Fibroblast of skin of right quadriceps (primary cell): ENCODE measurements at regions not wholly inside any gene's neighbourhood (a gene's known extent, or its start where the extent isn't known, plus 50 kb on each side); places are given as distances from the start of the nearest gene placed in this dataset.
"Not testable (repeated sequence)": the region's sequence is repeated elsewhere in the genome, so short reads cannot be mapped to it uniquely, and the experiment has no call there.

Source experiments
- DNase-seq: peaks from one replicate; pipeline ENCODE4 v3.0.0-alpha.2; 2013

DNA sequence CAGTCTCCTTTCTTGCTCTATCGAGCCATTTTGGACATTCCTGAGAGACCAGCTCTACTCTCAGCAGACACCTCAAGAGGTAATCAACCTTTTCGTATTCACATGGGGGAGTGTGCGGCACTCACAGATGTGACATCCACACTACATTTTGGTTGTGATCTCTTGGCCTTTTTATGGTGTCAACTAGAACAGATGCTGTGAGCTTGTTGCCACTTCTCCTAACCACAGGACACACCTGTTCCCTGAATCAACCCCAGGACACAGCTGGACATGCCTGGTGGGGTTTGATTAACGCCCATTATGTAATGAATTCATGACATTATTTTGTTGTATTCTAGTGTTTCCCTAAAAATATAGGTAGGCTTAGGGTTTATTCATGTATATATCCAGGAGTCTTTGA, 1143.6 kb downstream of the TMEM121 start:
- no peak for DNase-seq

DNA sequence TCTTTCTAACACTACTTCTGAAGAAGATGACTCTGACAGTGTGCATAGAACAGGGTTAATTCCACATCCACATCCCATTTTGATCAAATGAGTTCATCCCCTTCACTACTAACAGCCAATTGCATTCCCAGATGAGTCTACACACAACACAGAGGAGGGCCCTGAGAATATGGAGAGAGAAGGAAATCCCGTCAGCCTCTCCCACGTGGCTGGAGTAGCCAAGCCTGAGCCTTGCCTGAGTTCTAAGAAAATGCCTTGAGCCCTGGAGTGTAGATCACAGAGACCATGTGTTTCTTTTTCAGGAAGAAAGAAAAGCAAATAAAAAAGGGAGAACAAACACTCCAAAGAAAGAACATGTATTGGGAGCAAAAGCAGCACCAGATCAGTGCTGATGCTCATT, 1147.7 kb downstream of the TMEM121 start:
- not testable (repeated sequence) for DNase-seq

DNA sequence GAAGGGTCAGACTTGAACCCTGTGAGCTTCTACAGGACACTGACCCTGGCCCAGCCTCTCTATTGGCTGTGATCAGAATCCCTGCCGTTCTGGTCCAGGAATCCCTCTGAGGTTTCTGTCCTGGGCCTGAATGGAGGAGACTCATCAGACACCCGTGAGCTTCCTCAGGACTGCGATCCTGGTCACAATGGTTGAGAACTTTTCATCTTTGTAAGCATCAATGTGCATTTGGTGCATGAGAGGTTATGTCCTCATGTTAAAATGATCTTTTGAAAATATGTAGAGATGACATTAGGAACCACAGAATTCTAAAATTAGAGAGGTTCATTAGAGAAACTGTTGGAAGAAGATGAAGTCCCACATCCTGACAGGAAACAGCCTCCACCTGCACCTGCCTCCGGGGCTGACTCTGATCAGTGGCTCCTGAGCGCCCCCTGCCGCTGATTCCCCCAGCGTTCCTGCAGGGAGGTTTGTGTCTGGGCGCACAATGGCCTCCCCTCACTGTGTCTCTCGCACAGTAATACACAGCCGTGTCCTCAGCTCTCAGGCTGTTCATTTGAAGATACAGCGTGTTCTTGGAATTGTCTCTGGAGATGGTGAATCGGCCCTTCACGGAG, 1148.2 kb downstream of the TMEM121 start:
- not testable (repeated sequence) for DNase-seq

DNA sequence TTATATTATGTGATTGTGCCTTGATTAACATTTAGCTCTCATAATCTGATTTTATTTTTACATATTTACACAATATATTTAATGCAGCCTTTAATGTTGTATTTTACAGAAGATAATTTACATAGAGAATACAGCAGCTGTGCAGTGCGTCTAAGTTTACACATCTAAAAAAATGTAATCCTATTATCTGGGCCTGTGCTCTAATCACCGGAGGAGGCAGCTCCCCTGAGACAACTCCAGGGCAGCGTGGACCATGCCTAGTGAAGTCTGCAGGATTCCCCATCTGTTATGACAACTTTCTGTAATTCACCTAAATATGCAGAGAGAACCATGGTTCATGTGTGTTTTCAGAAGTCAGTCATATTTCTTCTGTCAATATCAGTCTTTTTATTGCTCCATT, 1149.3 kb downstream of the TMEM121 start:
- not testable (repeated sequence) for DNase-seq

DNA sequence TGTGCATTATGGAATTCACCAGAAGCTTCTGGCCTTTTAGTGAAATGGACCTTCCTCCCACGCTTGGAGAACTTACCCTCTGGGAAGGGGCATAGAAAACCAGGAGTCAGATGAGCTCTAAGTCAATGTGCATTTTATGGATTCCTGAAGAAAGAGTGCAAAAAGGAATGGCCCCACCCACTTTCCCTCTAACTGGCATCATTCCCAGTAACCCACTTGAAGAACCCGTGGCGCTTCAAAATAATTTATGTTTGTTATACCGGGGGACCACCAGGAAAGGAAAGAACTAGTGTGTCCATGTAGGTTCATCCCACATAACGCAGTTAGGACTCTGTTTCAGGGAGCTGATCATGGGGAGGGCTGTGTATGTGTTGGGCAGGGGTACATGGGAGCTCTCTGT, 1153.4 kb downstream of the TMEM121 start:
- no peak for DNase-seq

DNA sequence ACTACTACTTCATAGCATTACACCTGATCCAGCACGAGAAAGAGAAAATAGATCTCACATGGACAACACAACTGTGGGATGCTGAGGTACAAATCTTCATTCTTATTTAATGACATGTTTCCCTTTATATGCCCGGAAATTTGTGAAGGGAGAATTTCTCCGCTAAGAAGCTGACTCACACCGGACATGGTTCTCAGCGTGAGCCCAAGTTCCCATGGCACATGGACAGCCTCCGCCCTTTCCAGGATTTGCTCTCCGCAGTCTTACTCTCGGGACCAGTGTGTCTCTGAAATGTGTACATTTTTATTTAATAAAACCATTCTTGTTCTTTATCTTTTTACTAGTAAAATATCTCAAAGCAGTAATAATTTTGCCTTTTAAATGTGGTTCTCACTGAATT, 1154.8 kb downstream of the TMEM121 start:
- no peak for DNase-seq

DNA sequence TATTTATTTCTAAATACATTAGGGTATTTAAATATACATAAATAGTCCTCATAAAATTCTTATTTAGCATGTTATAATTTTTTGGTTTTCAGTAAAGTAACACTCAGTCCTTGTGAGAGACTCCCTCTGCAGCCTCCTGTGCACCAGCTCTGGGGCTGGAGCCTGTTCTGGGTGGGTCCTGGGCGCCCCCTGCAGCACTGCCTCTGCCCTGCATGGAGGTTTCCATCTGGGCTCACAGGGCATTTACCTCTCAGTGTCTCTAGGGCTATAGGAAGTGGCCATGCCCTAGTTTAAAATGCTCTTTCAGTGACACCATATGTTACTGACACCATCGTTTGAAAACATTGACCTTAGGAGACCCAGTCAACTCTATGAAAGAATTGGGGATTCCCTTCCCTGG, 1155.2 kb downstream of the TMEM121 start:
- DNase-seq, result no peak

DNA sequence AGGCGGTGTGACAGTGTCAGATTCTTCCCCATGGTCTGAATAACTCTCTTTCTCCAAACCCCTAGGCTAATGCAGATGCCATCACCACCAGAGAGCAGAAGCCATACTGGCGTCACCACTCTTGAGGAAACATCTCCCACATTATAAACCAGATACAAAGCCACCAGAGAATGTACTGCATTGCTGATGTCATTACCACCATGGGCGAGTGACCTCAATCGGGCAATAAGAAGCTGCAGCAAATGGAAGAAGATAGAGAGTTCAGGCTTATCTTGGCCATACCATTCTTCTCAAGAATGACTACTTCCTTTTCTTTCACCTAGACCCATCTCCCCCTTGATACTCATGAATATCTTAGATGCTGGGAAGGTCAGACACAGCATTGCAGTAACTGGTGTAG, 1157.2 kb downstream of the TMEM121 start:
- DNase-seq, result no peak

DNA sequence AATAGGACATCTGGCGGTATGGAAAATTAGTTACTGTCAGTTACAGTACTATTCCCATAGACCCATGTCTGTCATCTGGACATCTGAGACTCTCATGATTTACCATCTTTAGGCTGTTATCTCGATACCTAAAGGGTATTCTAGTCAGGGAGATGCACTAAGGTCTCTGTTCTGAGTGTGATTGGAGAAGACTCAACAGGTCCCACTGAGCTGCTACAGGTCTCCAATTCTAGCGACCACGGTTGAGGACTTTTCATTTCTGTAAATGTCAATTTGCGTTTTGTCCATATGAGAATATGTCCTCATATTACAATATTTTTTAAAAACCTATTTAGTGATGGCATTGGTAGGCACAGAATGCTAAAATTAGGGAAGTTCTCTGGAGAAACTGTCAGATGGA, 1160.2 kb downstream of the TMEM121 start:
- no peak for DNase-seq

DNA sequence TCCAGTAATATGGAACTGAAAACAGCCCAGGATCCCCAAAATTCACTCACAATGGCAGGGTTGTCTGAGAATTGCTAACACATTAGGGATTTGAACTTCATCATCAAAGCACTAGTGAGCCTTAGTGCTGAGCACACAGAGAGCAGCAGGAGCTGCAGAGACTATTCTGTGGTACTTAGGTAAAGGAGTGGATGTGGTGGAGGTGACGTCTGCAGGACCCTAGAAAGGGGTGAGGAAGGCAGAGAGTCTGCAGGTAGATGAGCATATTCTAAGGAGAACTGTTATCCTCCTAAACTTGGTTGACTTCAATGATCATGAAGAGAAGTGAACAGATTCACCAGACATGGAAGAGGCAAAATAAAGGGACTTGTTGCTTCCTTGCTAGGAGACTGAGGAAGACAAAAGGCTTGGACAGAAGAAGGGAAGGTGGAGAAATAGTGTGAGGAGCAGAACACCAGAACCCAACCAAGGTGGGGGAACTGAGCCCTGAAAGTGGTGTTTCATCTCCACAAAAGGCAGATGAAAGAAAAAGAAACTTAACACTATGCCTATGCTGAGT, 1164.0 kb downstream of the TMEM121 start:
- DNase-seq, result no peak

DNA sequence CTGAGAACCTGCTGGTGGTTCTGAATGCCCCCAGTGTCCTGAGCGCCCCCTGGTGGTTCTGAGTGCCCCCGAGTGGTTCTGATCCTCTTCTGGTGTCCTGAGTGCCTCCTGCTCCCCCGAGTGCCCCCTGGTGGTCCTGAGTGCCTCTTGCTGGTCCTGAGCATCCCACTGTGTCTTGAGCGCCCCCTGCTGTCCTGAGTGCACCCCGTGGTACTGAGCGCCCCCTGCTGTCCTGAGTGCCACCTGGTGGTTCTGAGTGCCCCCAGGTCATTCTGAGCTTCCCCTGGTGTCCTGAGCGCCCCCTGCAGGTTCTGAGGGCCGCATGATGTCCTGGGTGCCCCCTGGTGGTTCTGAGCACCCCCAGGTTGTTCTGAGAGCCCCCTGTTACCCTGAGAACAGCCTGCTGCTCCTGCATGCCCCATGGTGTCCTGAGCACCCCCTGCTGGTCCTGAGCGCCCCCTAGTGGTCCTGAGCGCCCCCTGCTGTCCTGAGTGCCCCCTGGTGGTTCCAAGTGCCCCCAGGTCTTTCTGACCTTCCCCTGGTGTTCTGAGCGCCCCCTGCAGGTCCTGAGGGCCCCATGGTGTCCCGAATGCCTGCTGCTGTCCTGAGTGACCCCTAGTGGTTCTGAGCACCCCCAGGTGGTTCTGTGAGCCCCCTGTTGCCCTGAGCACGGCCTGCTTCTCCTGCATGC, 1165.4 kb downstream of the TMEM121 start:
- no peak for DNase-seq

DNA sequence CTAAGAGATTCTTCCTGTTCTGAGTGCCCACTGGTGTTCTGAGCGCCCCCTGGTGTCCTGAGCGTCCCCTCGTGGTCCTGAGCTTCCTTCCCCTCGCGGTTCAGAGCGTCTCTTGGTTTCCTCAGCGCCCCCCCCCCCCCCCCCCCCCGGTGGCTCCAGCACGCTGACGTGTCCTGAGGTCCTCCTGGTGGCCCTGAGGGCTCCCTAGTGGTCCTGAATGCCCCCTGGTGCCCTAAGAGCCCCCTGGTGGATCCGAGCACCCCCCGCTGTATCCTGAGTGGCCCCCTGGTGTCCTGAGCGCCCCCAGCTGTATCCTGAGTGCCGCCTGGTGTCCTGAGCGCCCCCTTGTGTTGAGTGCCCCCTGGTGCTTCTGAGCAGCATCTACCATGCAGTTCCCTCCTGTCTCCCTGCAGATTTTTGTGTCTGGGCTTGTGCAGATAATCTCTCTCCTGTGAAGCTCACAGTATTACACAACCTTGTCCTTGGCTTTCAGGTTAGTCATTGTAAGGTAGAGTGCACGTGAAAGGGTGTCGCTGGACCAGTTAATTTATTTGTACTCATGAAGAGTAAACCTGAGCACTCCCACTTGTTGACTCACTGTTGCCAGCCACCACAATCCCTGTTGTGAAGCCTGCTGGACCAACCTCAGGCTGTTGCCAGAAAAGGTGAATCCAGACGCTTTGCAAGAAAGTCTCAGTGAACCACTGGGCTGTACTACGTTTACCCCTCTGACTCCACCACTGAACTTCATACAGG, 1168.4 kb downstream of the TMEM121 start:
- no peak for DNase-seq

DNA sequence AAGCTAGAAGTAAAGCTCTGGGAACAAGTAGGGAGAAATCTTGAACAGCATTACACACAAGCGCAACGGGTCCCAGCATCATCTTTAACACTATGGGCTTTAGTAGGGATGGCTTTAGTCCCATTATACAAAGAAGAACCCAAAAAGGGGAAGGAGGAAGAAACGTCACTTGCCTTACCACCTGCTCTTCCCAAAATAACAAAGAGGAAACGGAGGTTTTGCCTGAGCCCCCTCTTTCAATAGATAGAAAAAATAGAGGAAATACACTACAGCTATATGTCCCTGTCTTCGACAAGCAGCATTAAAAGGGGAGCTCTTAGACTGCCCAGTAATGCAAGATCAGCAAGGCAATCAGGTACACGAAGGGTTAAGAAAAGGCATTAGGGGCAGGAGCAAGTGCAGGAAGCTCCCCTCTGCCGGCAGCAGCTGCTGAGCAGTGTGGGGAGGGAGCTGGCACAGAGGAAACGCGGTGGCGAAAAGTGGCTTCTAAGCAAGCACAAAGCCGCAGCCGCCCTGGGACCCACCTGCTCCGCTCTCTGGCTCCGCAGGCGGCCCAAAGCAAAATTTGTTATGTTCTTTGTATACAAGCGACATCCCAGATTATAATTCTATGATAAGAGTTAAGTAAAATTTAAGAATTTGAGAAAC, 1172.4 kb downstream of the TMEM121 start:
- not testable (repeated sequence) for DNase-seq

DNA sequence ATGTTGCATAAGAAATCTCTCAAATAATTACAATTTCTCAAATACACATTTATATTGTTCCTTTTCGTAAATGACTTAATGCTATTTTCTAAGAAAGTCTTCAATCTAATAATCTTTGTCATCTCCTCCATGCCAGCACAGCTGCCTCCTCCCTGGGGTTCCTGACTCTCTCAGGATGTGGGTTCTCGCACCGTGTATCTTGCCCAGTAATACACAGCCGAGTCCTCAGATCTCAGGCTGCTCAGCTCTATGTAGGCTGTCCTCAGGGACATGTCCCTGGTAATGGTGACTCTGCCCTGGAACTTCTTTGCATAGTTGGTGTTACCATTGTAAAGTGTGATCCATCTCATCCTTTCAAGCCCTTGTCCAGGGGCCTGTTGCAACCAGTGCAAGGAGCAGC, 1177.3 kb downstream of the TMEM121 start:
- not testable (repeated sequence) for DNase-seq

DNA sequence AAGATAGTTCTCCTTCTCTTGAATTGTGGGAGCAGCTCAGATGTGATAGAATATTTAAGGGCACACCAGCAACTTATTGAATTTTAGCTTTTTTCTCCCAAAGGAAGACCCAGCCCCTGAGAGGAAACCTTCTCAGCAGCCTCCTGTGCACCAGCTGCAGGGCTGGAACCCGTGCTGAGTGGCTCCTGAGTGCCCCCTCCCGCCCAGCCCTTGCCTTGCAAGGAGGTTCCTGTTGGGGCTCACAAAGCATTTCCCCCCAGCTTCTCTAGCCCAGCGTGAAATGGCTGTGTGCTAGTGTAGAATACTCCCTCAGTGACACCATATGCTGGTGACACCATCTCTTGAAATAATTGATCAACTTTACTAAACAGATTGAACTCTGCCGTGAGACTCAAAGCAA, 1180.1 kb downstream of the TMEM121 start:
- DNase-seq, result not testable (repeated sequence)

DNA sequence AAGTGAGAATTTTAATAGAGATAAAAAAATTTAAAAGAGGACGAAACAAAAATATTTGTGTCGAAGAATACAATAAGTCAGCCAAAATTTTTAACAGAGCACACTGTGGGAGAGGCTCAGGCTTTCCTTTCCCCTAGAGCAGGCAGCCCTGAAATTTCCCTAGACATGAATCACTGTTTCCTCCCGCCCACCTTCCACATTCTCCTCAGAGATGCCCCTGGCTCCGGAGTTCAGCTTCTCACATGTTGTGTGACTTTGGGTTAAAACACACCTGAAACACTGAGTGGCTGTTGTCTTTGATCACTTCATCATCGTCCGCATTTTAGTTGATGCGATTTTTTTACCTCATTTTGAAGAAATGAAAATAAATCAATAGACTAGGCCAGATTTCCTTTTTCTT, 1183.8 kb downstream of the TMEM121 start:
- not testable (repeated sequence) for DNase-seq

DNA sequence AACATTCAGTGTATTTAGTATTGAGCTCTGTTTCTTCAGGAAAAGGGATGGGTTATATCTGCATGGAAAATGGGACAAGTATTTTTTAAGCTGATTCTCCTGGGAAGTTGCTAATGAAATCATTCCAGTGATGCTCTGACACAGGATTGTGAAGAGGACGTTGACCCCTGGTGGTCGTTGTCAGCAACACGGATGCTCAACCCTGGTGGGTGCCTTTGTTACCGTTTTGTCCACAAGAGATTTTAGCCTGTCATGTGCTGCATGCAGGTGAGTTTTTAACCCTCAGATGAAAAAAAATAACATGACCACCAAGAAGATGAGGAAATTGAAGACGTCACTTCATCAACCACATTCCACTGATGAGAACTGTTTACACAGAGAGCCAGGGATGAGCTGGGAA, 1186.1 kb downstream of the TMEM121 start:
- DNase-seq, result not testable (repeated sequence)

DNA sequence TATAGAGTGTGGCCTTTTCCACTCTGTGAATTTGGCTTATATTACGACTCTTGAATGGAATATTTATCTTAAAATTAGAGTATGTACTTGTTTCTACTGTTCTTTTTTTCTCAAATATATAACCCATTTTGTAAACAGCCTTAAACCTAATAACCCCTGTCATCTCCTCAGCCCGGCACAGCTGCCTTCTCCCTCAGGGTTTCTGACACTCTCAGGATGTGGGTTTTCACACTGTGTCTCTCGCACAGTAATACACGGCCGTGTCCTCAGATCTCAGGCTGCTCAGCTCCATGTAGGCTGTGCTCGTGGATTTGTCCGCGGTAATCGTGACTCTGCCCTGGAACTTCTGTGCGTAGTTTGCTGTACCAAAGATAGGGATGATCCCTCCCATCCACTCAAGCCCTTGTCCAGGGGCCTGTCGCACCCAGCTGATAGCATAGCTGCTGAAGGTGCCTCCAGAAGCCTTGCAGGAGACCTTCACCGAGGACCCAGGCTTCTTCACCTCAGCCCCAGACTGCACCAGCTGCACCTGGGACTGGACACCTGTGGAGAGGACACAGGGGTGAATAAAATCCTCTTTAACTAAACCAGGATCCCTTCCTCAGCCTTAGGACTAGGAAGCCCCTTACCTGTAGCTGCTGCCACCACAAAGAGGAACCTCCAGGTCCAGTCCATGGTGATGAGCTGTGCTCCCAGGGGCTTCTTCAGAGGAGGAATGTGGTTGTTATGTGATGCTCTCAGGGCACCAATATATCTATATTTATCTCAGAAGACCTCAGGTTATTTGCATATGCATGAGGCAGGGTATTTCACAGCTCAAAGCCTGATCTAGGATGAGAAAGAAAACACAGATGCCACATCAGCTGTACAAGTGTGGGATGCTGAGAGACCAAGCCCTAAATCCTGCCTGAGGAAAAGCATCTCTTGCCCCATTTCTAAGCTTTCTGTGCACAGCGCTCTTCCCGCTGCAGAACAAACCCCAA, 1188.4 kb downstream of the TMEM121 start:
- DNase-seq, result not testable (repeated sequence)

DNA sequence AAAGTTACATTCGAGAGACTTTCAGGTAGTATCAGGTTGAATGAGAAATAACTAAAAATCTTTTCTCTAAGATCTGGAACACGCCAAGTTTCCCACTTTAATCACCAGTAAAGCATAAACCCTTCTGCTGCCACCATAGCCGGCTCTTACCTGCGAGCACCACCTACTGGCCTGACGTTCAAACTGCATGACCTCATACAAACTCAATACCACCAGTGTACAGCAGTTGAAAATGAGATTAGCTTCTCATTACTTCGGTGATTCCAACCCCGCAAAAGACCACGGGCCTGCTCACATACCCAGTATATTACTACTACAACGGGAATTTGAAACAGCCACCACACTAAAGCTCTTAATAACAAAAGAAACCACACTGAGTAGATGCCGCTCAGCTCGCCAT, 1191.2 kb downstream of the TMEM121 start:
- DNase-seq, result not testable (repeated sequence)

DNA sequence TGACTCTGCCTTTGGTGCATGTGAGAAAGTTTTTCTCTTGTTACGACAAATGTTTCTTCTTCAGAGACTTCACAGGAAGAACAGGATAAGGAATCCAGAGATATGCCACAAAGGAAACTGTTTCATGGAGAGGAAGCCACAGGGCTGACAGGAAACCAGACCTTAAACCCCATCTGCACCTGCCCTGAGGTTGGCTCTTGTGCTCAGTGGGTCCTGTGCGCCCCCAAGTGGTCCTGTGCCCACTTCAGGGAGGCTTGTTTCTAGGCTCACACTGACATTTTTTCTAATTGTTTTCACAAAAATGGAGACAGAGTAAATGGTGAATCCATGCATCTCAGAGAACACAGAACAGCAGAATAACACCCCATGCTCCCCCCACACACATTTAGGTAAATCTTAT, 1193.5 kb downstream of the TMEM121 start:
- not testable (repeated sequence) for DNase-seq

DNA sequence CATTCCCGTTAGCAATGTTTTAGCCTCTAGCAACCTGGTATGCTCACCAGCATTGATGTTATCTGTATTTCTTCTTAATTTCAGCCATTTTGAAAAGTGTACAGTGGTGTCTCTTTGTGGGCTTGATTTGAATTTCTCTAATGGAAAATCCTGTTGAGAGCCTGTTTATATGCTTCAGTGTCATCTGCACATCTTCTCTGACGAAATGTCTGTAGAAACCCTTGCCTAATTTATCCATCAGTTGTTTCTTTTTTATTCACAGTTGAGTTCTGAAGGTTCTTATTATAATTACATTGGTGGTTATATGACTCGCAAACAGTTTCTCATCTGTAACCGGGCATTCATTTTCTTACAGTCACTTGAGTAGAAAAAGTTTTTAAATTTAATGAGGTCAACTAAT, 1195.5 kb downstream of the TMEM121 start:
- DNase-seq, result not testable (repeated sequence)
